ENCODE measurements at regions not wholly inside any gene's neighbourhood (a gene's known extent, or its start where the extent isn't known, plus 50 kb on each side); places are given as distances from the start of the nearest gene placed in this dataset.

DNA sequence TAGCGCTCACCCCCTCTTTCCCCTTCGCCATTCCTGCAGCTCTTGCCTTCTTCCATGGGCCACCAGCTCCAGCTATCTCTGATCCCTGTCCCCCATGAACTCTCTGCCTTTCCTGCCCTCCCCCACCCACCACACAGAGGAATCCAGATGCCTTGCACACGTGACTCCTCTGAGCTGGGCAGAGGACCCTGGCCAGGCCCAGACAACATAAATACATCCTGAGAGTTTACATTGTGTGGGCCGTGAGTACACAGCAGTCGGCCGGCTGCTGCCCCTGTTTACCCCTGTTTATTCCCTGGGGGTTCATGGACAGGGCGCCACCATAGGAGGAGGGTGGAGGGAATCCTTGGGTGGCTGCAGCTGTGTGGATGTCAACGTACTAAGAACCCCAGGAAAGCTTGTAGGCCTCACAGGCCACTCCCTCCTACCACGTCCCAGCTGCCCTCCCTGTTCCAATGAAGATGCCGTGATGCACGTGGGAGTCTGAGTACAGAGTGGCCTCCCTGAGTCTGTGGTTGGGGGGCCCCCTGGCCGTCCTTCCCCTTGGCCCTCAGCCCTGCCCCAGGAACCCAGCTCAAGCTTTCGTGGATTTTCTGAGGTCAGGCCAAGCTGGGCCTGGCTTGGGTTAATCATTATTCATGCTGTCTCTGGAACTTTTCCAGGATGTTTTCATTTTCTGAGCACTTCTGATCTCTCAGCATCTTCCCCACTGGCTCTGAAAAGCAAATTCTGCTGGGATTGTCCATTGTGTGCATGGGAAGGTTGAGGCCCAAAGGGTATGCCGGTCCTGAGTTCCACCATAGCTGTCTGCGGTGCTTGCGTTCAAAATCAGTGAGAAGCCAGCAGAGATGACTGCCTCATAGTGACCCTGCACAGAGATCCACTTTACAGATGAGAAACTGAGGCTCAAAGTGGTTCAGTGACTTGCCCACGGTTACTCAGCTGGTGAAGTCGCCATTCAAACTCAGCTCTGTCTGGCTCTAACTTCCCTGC, 136.3 kb downstream of the MRPL14 start:
- in situ Hi-C loops (cut with HindIII; ENCODE audit: low sequenced_read_pairs) = no loop called here
- no peak for DNase-seq (ENCODE audit: low spot score)

GRCh38 chr6:43990275-43990626, 137.0 kb downstream of the MRPL14 start:
- peak; percentile 27 for DNase-seq (ENCODE audit: low spot score)
- in situ Hi-C loops (cut with HindIII; ENCODE audit: low sequenced_read_pairs) = no loop called here

DNA sequence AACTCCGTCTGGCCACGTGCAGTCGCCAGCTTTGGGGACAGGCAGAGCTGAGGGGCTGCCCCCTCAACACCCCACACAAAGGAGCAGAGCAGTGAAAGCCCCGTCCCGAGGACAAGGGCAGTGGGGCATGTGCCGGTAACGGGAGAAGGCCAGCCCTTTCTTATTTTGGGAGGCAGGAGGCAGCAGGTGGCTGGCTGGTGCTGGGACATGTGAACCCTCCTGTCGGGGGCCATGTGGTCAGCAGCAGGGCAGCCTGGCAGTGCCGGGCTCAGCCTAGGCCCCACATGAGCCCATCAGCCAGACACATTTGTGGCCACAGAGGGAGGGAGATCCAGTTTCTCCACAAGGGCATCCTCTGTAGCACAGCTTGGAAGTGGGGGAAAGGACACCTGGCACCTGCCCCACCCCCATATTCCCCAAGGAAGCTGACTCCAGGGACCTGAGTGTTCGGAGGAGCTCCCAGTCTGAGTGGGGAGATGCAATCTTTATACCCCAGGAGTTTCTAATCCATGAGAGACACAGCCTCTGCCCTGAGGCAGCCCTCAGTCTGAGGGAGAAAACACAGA, 137.6 kb downstream of the MRPL14 start:
- in situ Hi-C loops (cut with HindIII; ENCODE audit: low sequenced_read_pairs) = no loop called here

GRCh38 chr6:43988801-43989200, 138.5 kb downstream of the MRPL14 start:
- in situ Hi-C loops (cut with HindIII; ENCODE audit: low sequenced_read_pairs) = no loop called here
- no peak for DNase-seq (ENCODE audit: low spot score)

More for the DNA sequence above, 137.6 kb downstream of the MRPL14 start:
- DNase-seq (ENCODE audit: low spot score) = peak; percentile 36

- in situ Hi-C loops (cut with HindIII; ENCODE audit: low sequenced_read_pairs) = no loop called here
- DNase-seq (ENCODE audit: low spot score) = no peak
Measured at GRCh38 chr6:43987838-43988439, 139.3 kb downstream of the MRPL14 start.

GRCh38 chr6:43986177-43986825, 141.0 kb downstream of the MRPL14 start:
- in situ Hi-C loops (cut with HindIII; ENCODE audit: low sequenced_read_pairs) = no loop called here
- no peak for DNase-seq (ENCODE audit: low spot score)

GRCh38 chr6:43985329-43985728, 141.9 kb downstream of the MRPL14 start:
- DNase-seq (ENCODE audit: low spot score) = no peak
- in situ Hi-C loops (cut with HindIII; ENCODE audit: low sequenced_read_pairs) = no loop called here

DNA sequence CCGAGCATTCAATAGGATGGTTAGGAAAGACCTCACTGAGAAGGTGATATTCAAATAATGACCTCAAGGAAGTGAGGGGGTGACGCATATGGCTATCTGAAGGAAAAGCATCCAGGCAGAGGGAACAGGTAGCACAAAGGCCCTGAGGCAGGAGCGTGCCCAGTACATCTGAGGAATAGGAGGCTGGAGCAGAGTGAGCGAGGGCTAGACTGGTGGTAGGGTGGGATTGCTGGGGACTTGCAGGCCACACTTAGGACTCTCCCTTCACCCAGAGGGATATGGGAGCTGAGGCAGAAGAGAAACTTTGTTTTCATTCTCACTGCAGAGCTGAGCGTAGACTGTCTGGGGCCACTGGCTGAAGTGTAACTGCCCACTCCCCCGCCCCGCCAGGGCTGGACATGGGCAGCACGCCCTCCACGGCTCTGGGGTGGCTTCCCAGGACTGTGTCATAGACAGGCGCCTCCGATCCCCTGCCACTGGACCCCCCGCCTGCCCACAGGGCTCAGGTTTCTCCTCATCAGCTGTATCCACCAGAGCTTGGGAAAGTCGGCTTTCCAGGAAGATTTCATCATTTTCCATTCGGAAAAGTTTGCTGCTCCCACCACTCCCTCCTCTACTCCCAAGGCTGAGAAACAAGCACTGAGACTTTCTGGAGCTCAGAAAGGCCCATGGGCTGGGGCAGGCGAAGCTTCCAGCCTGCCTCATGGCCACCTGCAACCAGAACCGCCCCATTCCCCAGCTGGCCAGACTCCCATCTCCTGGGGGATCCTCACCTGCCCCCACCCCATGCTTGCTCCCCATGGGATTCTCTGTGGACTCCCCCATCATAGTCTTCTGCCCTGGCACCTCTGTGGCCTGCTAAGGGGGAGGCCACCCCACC, 142.6 kb downstream of the MRPL14 start:
- in situ Hi-C loops (cut with HindIII; ENCODE audit: low sequenced_read_pairs) = no loop called here
- DNase-seq (ENCODE audit: low spot score) = no peak

GRCh38 chr6:43983632-43984031, 143.6 kb downstream of the MRPL14 start:
- no peak for DNase-seq (ENCODE audit: low spot score)
- in situ Hi-C loops (cut with HindIII; ENCODE audit: low sequenced_read_pairs) = no loop called here

GRCh38 chr6:43983191-43983590, 144.1 kb downstream of the MRPL14 start:
- no peak for DNase-seq (ENCODE audit: low spot score)
- in situ Hi-C loops (cut with HindIII; ENCODE audit: low sequenced_read_pairs) = no loop called here

DNA sequence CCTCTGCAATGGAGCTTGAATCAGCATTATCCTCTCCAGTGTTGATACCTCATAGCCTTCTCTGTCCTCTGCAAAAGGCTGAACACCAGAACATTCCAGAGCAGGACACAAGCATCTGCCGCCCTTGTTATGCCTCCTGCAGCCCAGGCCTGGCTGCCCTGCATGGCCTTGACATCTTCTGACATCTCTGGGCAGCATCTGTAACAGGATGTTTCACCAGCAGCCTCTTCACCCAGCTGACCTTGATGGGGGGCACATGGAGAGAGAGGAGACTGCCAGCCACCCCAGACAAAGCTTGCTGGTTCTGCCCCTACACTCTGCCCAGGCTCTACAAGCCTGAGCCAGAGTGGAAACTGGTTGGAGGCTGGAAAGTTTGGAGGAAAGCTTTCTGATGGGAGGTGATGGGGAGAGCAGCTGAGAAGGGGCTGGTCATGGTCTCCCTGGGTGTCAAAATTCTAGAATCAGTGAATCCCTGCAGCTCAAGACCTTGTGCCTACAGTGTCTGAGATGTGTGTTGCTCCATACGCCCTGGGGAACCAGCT, 145.1 kb downstream of the MRPL14 start:
- in situ Hi-C loops (cut with HindIII; ENCODE audit: low sequenced_read_pairs) = no loop called here
- DNase-seq (ENCODE audit: low spot score) = no peak

DNA sequence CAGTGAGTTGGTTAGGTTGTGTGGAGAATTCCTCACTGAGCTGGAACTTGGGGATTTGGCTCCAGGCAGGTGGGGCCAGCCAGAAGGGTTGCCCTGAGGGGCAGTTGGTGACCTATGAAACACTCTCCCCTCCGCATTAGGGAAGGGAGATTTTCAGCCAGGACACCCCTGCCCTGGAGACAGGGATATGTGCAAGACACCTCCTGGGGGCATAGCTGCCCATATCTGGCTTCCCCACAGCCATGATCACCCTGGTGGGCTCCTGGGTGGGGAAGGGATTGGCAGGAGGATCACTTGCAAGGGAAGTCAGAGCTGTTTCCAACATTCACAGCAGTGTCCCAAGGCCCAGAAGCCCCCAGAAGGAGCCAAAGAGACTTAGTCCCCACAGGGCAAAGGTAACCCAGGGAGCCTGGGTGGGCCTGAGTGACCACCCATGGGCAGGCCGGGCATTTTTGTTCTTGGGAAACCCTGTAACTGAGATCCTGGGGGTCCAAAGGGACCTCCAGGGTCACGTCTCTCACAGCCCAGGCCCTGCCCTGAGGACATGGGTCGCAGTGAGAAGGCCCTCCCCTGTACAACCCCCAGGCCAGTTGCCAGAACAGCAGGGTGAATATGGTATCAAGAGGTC, 145.8 kb downstream of the MRPL14 start:
- in situ Hi-C loops (cut with HindIII; ENCODE audit: low sequenced_read_pairs) = no loop called here
- no peak for DNase-seq (ENCODE audit: low spot score)

DNA sequence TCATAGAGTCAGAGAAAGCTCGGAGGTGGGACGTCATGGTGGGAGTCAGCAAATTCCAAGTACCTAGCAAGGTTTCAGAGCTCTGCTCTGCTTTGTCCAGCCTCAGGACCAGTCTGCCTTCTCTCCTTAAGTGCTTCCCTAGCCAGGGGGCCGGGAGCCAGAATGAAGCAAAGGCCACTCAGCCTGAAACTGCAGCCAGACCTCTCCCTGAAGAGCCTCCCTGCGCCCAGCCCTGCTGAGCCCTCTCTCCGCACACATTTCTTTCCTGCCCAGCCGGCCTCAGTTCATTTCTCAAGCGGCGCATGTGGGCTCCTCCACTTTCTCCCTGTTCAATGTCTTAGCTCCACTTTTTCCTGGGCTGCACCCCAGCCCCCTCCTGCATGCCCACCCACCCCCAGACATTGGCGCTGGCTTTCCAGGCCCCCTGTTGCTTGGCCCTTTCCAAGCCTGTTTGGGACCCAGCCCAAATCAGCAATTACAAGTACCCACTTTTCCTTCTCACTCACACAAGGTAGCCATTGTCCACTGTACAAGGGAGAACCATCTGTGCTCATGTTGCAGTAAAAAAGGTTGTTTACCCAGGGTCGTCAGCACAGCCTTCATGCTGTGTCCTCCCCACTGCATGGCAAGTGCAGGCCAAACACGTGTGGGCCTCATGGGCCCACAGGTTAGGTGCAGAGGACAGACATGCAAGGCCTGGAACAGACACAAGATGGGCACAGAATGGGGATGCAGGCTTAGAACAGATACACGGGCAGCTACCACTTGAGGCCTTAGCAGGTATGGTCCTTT, 147.1 kb downstream of the MRPL14 start:
- DNase-seq (ENCODE audit: low spot score) = no peak
- in situ Hi-C loops (cut with HindIII; ENCODE audit: low sequenced_read_pairs) = no loop called here

DNA sequence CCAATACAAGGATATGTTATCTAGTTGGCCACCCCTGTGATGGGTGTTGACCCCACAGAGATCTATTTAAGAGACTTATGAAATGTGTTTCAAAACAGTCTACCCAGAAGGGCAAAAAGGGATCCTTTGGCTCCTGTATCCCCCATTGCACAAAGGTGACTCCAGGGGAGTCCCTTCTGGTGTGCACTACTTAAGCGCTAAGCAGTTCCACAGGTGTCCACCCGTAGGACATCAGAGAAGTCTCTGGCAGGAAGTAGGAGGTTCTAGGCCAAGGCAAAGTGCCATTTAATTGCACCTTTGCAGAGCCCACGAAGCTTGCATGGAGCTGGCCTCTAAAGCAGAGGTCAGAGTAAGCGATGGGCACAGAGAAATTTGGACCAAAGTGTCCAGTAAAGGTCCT, 147.7 kb downstream of the MRPL14 start:
- DNase-seq (ENCODE audit: low spot score) = no peak
- in situ Hi-C loops (cut with HindIII; ENCODE audit: low sequenced_read_pairs) = no loop called here

DNA sequence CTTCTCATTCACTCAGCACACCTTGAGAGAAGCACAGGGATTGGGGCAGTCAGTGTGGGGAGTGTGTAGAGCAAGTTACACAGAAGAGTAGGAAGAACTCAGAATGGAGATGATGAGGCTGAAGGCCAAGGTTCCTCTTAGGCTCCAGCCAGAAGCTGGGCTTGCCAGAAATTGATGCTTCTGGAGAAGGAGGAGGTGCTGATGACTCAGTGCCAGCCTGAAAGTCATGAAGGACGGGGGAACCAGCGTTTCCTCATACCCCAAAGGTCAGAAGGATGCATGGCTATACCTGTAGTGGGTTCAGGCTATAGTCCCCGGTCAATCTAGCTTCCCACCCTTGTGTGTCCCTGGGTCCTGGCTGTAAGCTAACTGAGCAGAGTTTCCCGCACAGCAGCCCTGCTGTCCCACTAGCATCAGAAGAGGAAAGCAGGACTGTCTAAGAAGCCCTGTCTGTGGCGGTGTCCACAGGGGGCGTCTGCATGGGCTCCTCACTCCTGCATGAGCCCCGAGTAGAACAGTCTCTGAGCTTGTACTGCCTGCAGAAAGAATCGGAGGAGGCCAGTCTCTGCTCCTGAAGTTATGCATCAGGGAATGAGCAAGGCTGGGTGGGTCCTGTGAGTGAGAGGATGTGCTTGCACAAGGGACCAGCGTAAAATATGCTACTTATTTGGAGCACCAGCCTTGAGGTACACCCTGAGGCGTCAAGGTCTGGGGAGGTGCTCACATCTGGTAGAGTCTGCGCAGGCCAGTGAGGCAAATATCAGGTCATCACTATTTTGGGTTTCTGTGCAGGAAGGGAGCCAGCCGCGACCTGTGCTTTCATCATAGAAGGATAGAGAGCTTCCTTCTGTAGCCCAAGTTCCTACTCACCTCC, 148.5 kb downstream of the MRPL14 start:
- in situ Hi-C loops (cut with HindIII; ENCODE audit: low sequenced_read_pairs) = no loop called here
- DNase-seq (ENCODE audit: low spot score) = no peak

GRCh38 chr6:43977404-43978111, 149.7 kb downstream of the MRPL14 start:
- no peak for DNase-seq (ENCODE audit: low spot score)
- in situ Hi-C loops (cut with HindIII; ENCODE audit: low sequenced_read_pairs) = no loop called here

All from G401 (cell line).